H7 (cell line): ENCODE measurements at regions not wholly inside any gene's neighbourhood (a gene's known extent, or its start where the extent isn't known, plus 50 kb on each side); places are given as distances from the start of the nearest gene placed in this dataset.

ENCODE experiments used
- DNase-seq: peaks from one replicate; pipeline ENCODE4 v3.0.0; 2012
- H3K27me3 ChIP-seq: 2 replicates; pipeline ENCODE4 v1.6.0; 2011; ENCODE audit warnings: mild to moderate bottlenecking, low read length; ENCODE audit not compliant: control insufficient read depth, insufficient read depth
- H3K36me3 ChIP-seq: replicated peaks from 2 replicates; pipeline ENCODE4 v1.5.1; 2011; ENCODE audit warnings: low read length; ENCODE audit not compliant: control insufficient read depth, insufficient read depth
- H3K4me3 ChIP-seq: 2 replicates; pipeline ENCODE4 v1.5.1; 2011; ENCODE audit warnings: low read depth, mild to moderate bottlenecking, control low read depth, low read length, moderate library complexity; ENCODE audit not compliant: insufficient read depth

DNA sequence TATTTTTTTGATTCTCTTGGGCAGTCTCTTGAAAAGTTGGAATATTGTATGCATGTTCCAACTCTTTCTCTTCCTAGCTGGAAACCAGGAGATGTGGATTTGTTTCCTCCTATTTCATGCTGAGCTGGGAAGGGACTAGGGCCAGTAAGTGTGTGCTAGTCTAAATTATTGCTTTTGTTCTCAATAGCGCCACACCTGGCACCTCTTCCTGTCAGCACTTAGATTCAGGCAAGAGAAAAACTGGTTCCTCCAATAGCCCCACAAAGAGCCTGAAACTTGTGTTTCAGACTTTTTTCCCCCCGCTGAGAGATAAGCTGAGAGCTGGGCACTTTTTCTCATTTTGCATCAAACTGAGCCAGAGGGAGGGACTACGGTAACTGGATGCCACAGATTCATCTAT is 353.4 kb downstream of the OLFM4 start:
- Histone ChIP-seq H3K4me3 (no peak overlapping the region), H3K27me3 (no peaks in the 10 kb centered on the region), H3K36me3 (no peaks in the 10 kb centered on the region)
- peak; percentile 6 for DNase-seq

DNA sequence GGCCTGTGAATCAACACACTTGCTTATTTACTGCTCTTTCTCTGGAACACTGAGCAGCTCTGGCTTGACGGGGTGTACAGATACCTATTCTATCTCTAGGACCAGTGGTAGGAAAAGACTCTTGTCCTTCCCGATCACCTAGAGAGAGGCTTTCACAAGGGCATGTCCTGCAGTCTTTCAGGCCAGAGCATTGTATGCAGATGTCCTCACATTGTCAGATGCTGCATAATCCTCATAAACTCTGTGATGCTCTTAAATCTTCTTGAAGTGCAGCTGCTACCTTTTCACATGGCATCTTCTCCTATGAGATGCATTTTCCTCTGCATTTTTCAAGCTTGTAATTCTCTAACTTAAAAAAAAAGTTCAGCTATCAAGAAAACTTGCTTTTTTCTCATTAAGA is 369.4 kb downstream of the OLFM4 start:
- no peaks in the 10 kb centered on the region for H3K27me3 ChIP-seq
- no peak for DNase-seq
- no peaks in the 10 kb centered on the region for H3K36me3 ChIP-seq
- H3K4me3 ChIP-seq: no peak overlapping the region

DNA sequence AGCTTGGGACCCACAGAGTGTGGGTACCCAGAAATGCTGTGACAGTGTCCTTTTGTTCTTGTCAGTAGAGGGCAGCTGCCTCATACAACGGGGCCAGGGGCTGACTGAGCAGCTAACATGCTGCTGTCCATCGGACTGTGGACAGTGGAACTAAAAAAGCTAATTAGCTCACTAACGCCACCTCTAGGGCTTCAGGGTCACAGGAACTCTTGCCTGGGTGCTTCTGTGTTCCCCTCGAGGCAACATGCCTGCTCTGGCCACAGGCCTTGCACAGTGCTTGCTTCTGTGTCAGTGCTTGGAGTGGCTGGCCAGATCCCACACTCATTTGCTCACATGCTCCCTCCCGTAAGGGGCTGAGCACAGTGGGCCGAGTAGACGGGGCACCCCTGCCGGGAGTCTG is 377.0 kb downstream of the OLFM4 start:
- no peak overlapping the region for H3K4me3 ChIP-seq
- no peaks in the 10 kb centered on the region for H3K27me3 ChIP-seq
- no peaks in the 10 kb centered on the region for H3K36me3 ChIP-seq
- peak; percentile 61 for DNase-seq

DNA sequence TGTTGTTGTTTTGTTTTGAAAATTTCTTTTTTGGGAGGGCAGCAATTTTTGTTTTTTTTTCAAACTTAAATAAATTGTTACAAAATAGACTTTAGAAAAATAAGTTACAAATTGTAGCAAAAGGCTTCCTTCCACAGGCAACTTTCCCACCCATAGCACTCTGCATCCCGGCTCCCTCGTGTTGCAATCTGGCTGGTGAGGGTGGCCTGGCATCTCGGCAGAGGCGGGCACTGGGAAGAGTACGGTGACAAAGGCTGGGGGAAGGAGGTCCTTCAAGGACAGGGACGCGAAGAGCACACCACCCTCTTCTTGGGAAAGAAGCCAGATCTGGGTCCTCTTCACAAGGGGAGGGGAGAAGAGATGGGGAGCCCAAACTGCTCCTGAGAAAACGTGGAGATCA is 379.7 kb downstream of the OLFM4 start:
- no peak for DNase-seq
- H3K36me3 ChIP-seq: no peaks in the 10 kb centered on the region
- H3K27me3 ChIP-seq: no peaks in the 10 kb centered on the region
- no peak overlapping the region for H3K4me3 ChIP-seq

DNA sequence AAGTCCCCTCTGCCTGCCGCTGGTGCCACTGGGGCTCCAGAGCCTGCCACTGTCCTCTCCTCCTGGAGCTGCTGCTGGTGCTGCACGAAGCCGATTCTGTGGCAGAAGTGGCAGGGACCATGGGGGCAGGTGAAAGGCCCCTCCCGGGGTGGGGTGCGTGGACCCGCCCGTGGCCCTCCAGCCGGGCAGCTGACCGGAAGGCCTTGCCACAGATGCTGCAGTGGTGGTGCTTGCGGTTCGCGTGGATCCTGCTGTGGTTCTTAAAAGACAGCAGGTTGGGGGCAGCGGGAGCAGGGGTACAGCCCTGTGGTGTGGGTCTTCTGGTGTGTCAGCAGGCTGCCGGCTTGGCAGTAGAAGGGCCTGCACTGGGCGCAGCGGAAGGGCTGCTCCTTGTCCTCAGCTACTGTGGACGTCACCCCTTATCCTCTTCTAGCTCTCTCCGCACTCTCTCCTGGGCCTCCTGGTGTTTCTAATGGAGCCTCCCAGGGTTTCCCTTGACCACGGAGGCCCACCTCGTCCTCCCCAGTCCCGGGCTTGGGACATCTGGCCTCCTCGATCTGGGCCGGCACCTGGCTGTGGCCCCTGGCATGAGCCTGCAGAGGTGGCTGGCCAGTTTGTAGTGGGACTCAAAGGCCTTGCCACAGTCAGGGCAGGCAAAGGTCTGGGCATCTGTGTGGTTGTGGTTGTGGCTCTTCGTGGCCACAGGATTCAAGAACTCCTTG is 380.4 kb downstream of the OLFM4 start:
- no peaks in the 10 kb centered on the region for H3K36me3 ChIP-seq
- no peaks in the 10 kb centered on the region for H3K27me3 ChIP-seq
- peak; percentile 7 for DNase-seq
- no peak overlapping the region for H3K4me3 ChIP-seq

DNA sequence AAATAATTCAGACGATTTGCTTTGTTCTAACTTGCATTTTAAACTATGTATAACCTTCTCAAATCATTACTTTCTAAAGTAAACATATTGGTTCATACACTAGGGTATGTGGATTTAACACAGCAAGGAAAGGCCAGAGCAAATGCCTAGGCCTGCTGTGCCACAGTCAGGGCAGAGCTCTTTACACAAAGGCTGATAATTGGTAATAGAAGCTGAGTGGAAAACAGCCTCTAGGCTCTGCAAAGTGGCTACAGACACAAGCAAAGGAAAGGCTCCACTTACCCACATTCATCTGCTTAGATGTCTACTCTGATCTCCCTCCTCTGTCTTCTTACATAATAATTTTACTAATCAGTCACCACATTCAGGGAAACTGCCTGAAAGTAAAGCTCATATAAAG is 382.9 kb downstream of the OLFM4 start:
- Histone ChIP-seq H3K4me3 (no peak overlapping the region), H3K27me3 (no peaks in the 10 kb centered on the region), H3K36me3 (no peaks in the 10 kb centered on the region)
- DNase-seq: no peak

DNA sequence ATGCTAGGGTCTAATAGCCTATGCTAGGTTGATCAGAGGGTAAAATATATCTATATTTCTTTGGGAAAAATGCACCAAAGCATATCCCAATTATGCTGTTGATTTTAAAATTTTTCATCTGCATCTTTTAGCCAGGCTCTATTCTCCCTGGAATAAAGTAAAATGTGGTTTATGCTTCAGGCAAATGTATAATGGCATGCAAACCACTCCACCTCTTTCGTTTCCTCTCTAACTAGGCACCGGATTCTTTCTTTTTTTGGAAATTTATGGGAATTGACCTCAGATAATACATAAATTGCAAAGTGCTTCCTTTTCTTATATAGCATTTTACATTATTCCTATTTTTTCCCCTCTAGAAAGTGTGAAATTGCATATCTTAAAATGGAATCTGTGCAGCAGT is 386.5 kb downstream of the OLFM4 start:
- Histone ChIP-seq H3K27me3 (no peaks in the 10 kb centered on the region), H3K4me3 (no peak overlapping the region), H3K36me3 (no peaks in the 10 kb centered on the region)
- no peak for DNase-seq

DNA sequence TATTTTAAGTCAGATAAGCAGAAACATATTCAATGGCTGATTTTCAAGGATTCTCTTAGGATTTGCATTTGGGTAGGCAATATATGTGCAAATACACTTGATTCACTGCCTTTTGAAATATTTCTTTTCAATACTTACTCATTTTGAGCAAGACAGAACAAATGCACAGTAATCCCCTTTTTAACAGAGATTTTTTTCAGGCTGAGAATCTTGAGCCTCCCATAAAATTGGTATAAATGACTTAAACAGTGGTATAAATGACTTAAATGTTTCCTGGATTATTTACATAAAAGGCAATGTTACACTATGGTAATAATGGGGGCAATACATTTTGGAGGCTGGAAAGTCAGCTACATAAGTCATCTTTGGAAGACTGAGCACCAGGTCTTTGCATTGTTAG is 389.0 kb downstream of the OLFM4 start:
- no peak overlapping the region for H3K4me3 ChIP-seq
- H3K27me3 ChIP-seq: no peaks in the 10 kb centered on the region
- no peak for DNase-seq
- H3K36me3 ChIP-seq: no peaks in the 10 kb centered on the region

DNA sequence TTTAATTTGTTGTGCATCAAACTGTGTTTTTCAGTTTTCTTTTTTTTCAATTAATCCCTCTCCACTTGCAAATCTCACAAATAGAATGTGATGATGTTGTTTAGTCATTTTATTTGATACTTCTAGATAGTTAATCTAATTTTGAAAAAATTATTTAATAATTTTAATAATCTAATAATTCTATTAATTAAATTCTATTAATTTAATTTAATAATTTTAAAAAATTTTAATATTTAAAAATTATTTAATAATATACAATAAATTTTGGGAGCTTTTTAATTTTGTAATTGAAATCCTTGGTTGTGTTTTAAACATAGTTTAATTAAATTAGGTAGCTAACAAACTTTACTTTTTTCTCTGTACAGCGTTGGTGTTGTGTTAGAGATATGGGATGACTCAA is 393.8 kb downstream of the OLFM4 start:
- Histone ChIP-seq H3K4me3 (no peak overlapping the region), H3K27me3 (no peaks in the 10 kb centered on the region), H3K36me3 (no peaks in the 10 kb centered on the region)
- no peak for DNase-seq

DNA sequence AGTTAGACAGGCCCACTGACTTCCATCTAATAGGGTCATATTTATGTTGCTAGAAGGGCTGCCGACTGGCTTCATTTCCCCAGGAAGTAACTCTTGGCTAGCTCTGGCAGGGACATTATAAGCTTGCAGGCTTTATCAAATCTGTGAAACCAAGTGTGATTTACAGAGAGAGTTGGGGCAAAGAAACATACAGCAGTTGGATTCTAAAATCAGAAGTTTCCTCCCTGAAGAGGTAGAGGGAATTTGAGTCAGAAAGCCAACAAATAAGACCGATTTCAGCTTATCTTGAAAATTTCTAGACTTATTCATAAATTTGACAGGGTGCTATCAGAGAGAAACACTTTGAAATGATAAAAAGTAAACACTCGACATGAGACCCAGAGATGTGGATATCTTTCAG is 407.8 kb downstream of the OLFM4 start:
- Histone ChIP-seq H3K4me3 (no peak overlapping the region), H3K36me3 (no peaks in the 10 kb centered on the region), H3K27me3 (no peaks in the 10 kb centered on the region)
- no peak for DNase-seq

DNA sequence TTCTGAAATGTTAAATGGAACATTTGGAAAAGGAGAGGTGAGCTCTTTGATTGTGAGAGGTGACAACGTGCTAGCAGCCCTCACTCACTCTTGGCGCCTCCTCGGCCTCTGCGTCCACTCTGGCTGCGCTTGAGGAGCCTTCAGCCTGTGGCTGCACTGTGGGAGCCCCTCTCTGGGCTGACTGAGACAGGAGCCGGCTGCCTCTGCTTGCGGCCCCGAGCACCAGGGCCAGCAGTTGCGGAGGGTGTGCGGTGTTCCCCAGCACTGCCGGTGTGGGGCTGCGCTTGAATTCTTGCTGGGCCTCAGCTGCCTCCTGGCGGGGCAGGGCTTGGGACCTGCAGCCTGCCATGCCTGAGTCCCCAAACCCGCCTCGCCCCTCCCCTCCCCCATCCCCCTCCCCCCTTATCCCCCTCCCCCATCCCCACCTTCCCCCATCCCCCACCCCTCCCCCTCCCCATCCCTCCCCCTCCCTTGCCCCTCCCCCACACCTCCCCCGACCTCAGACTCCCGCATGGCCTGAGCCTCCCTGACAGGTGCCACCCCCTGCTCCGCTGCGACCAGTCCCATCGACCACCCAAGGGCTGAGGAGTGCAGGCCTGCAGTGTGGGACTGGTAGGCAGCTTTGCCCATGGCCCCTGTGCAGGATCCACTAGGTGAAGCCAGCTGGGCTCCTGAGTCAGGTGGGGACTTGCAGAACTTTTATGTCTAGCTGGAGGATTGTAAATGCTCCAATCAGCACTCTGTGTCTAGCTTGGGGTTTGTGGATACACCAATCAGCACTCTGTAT is 411.0 kb downstream of the OLFM4 start:
- no peak for DNase-seq
- no peaks in the 10 kb centered on the region for H3K36me3 ChIP-seq
- no peaks in the 10 kb centered on the region for H3K27me3 ChIP-seq
- no peak overlapping the region for H3K4me3 ChIP-seq

DNA sequence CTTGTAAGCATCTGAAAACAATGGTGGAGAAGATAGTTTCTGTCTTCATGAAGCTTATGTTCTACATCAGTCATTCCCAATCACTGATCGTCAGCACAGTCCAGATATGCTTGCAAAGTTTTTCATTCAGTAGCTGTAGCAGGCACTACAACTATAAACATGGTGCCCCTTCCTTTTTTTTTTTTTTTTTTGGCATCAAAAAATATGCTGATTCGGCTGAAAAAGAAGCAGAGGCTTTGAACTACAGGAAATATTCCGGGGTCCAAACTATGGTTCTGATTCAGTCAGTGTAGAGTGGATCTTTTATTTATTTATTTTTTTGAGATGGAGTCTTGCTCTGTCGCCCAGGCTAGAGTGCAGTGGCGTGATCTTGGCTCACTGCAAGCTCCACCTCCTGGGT is 414.4 kb downstream of the OLFM4 start:
- H3K36me3 ChIP-seq: no peaks in the 10 kb centered on the region
- no peak for DNase-seq
- no peaks in the 10 kb centered on the region for H3K27me3 ChIP-seq
- H3K4me3 ChIP-seq: no peak overlapping the region

DNA sequence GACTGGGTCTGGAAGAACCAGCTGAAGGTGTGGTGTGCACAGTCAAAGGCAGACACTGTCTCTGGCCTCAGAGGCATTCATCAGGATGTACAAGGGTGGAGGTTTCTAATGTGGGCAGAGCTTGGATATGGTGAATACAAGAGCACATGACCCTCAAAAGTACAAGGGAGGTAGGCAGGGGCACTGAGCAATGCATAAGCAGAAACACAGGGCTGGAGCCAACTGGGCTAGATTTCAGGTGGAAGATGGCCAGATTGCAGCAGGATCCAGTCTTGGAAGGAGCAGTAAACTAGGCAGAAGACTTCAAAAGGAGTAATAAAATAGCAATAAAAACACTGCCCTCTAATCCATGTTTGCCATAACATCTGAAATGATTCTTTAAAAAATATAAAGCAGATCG is 417.1 kb downstream of the OLFM4 start:
- Histone ChIP-seq H3K36me3 (no peaks in the 10 kb centered on the region), H3K27me3 (no peaks in the 10 kb centered on the region), H3K4me3 (no peak overlapping the region)
- no peak for DNase-seq

DNA sequence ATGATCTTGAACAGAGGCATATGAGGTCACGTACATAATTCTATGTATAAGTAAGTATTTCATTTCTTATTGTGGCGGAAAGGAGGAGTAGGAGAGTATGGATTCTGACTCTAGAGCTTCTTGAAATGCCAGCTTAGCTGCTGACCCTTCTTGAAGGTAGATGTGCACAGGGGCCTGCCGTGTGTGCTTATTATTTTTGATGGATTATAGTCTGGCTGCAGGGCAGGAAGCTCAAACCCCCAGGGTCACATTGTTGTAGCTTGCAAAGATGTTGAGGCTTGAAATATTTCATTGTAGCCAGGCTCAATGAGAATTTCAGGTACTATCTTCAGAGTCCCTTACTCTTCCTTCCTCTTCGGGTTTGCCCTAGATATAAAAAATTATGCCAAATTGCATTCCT is 418.8 kb downstream of the OLFM4 start:
- no peaks in the 10 kb centered on the region for H3K27me3 ChIP-seq
- H3K4me3 ChIP-seq: no peak overlapping the region
- DNase-seq: no peak
- H3K36me3 ChIP-seq: no peaks in the 10 kb centered on the region

DNA sequence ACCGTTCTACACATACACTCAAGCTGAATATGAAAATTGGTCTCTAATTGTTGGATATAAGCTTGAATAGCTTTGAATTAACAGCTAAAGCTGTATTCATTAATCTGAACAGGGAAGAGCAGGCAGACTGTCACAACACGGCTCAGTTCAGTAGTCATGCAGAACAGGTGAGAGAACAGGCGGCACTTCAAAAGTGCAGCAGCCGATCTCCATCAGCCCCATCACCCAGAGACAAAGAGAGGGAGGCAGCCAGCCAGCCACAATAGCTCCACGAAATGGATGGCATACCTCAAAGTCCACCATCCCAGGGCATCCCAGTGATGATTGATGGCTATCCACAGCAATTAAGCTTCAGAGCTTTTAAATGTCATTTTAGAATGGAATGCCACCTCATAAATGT is 419.2 kb downstream of the OLFM4 start:
- Histone ChIP-seq H3K27me3 (no peaks in the 10 kb centered on the region), H3K36me3 (no peaks in the 10 kb centered on the region)

More for the DNA sequence above, 419.2 kb downstream of the OLFM4 start:
- no peak for DNase-seq
- no peak overlapping the region for H3K4me3 ChIP-seq
